Neural cell (in vitro differentiated cells): ENCODE measurements at regions not wholly inside any gene's neighbourhood (a gene's known extent, or its start where the extent isn't known, plus 50 kb on each side); places are given as distances from the start of the nearest gene placed in this dataset.
"Not testable (repeated sequence)": the region's sequence is repeated elsewhere in the genome, so short reads cannot be mapped to it uniquely, and the experiment has no call there.

Experiments
- H2AFZ ChIP-seq: fragments of 200-600, 300-800 bp; sonication (generic), shearing (Covaris generic); 2 replicates; pipeline ENCODE4 v1.6.0; 2014; ENCODE audit warnings: low read depth, mild to moderate bottlenecking, antibody characterized with exemption, low read length, moderate library complexity
- H3F3A ChIP-seq: fragments of 200-600 bp; shearing (Covaris generic); 2 replicates; pipeline ENCODE4 v1.6.1; 2016; ENCODE audit warnings: mild to moderate bottlenecking, moderate library complexity, mixed read lengths, antibody characterized with exemption, low read length; ENCODE audit not compliant: insufficient read depth, poor library complexity, severe bottlenecking
- H3K27ac ChIP-seq: fragments of 200-600, 300-800 bp; sonication (generic), shearing (Covaris generic); 2 replicates; pipeline ENCODE4 v1.5.1; 2014; ENCODE audit warnings: mild to moderate bottlenecking, low read length, moderate library complexity
- H3K27me3 ChIP-seq: fragments of 300-800, 200-600 bp; sonication (generic), shearing (Covaris generic); 2 replicates; pipeline ENCODE4 v1.6.0; 2014; ENCODE audit warnings: mild to moderate bottlenecking, low read depth, low read length, moderate library complexity; ENCODE audit not compliant: insufficient read depth
- H3K36me3 ChIP-seq: fragments of 300-800, 200-600 bp; sonication (generic), shearing (Covaris generic); 2 replicates; pipeline ENCODE4 v1.5.1; 2014; ENCODE audit warnings: mild to moderate bottlenecking, antibody characterized with exemption, low read length, moderate library complexity; ENCODE audit not compliant: insufficient read depth
- H3K4me2 ChIP-seq: fragments of 300-800, 200-600 bp; sonication (generic), shearing (Covaris generic); 2 replicates; pipeline ENCODE4 v1.6.0; 2014; ENCODE audit warnings: mild to moderate bottlenecking, low read length
- H3K4me3 ChIP-seq: fragments of 300-800, 200-600 bp; sonication (generic), shearing (Covaris generic); 2 replicates; pipeline ENCODE4 v1.5.1; 2014; ENCODE audit warnings: mild to moderate bottlenecking, low read length, moderate library complexity
- H3K79me2 ChIP-seq: fragments of 200-600 bp; shearing (Covaris generic); replicated peaks from 2 replicates; pipeline ENCODE4 v1.6.0; 2014; ENCODE audit warnings: mild to moderate bottlenecking, low read length, moderate library complexity; ENCODE audit not compliant: insufficient read depth
- H3K9ac ChIP-seq: fragments of 300-800, 200-600 bp; sonication (generic), shearing (Covaris generic); 2 replicates; pipeline ENCODE4 v1.6.1; 2016; ENCODE audit warnings: mild to moderate bottlenecking, low read length, mixed read lengths
- H3K9me2 ChIP-seq: fragments of 200-600 bp; shearing (Covaris generic); 2 replicates; pipeline ENCODE4 v1.6.1; 2016; ENCODE audit warnings: mild to moderate bottlenecking, low read length, mixed read lengths; ENCODE audit not compliant: insufficient read depth
- H3K9me3 ChIP-seq: fragments of 200-600, 300-800 bp; sonication (generic), shearing (Covaris generic); 2 replicates; pipeline ENCODE4 v1.6.1; 2016; ENCODE audit warnings: mild to moderate bottlenecking, mixed run types, low read length, moderate library complexity, mixed read lengths
- H4K20me1 ChIP-seq: fragments of 200-600 bp; shearing (Covaris generic); 2 replicates; pipeline ENCODE4 v1.6.1; 2016; ENCODE audit warnings: mild to moderate bottlenecking, mixed run types; ENCODE audit not compliant: insufficient read depth
- CTCF ChIP-seq: fragments of 450-650 bp; IDR thresholded peaks from 2 replicates; pipeline ENCODE4 v1.5.1; 2014; ENCODE audit warnings: antibody characterized with exemption, mild to moderate bottlenecking, moderate library complexity; ENCODE audit not compliant: poor library complexity, severe bottlenecking
- EP300 ChIP-seq: fragments of 450-650 bp; conservative IDR thresholded peaks from 2 replicates; pipeline ENCODE4 v1.6.1; 2014; ENCODE audit warnings: antibody characterized with exemption, mild to moderate bottlenecking, moderate library complexity; ENCODE audit not compliant: poor library complexity, severe bottlenecking
- EZH2 ChIP-seq: fragments of 200-600, 300-800 bp; shearing (Covaris generic), sonication (generic); IDR thresholded peaks from 2 replicates; pipeline ENCODE4 v1.6.1; 2014; ENCODE audit warnings: antibody characterized with exemption, low read length, borderline replicate concordance, mild to moderate bottlenecking; ENCODE audit not compliant: insufficient read depth, poor library complexity, severe bottlenecking
- MXI1 ChIP-seq: fragments of 450-650 bp; conservative IDR thresholded peaks from 2 replicates; pipeline ENCODE4 v1.6.1; 2014; ENCODE audit warnings: antibody characterized with exemption, mild to moderate bottlenecking; ENCODE audit not compliant: poor library complexity, severe bottlenecking
- POLR2AphosphoS5 ChIP-seq: IDR thresholded peaks from 2 replicates; pipeline ENCODE4 v1.6.1; 2012
- RAD21 ChIP-seq: fragments of 450-650 bp; conservative IDR thresholded peaks from 2 replicates; pipeline ENCODE4 v1.6.1; 2014; ENCODE audit warnings: antibody characterized with exemption, mild to moderate bottlenecking, moderate library complexity
- REST ChIP-seq: IDR thresholded peaks from 2 replicates; pipeline ENCODE4 v1.6.1; 2012; ENCODE audit warnings: borderline replicate concordance
- SMC3 ChIP-seq: fragments of 450-650 bp; conservative IDR thresholded peaks from 2 replicates; pipeline ENCODE4 v1.6.1; 2014; ENCODE audit warnings: antibody characterized with exemption, mild to moderate bottlenecking, moderate library complexity; ENCODE audit not compliant: poor library complexity
- TAF1 ChIP-seq: IDR thresholded peaks from 2 replicates; pipeline ENCODE4 v1.6.1; 2012; ENCODE audit warnings: low read depth

GRCh38 chr5:50905996-50906570, 239.6 kb downstream of the PARP8 start:
- H3K36me3 ChIP-seq, result no peaks in the 10 kb centered on the region

GRCh38 chr5:50920160-50920559, 253.7 kb downstream of the PARP8 start:
- H3K9ac ChIP-seq, H3K27me3 ChIP-seq, H2AFZ ChIP-seq, H3K4me3 ChIP-seq, H3K79me2 ChIP-seq, H3F3A ChIP-seq, H3K27ac ChIP-seq, H3K9me2 ChIP-seq, H3K36me3 ChIP-seq, H4K20me1 ChIP-seq, H3K9me3 ChIP-seq, H3K4me2 ChIP-seq: not testable (repeated sequence)

More at GRCh38 chr5:50905996-50906570, 239.6 kb downstream of the PARP8 start:
- no peaks in the 10 kb centered on the region for H3K79me2 ChIP-seq
- H3K4me2 ChIP-seq, result no peak overlapping the region
- no peak for TF ChIP-seq EZH2
- no peak for TF ChIP-seq MXI1
- TF ChIP-seq SMC3, result no peak
- no peak for TF ChIP-seq TAF1
- TF ChIP-seq RAD21, result no peak
- no peak for TF ChIP-seq EP300
- no peak for TF ChIP-seq POLR2AphosphoS5
- no peaks in the 10 kb centered on the region for H3K9me3 ChIP-seq
- H3K4me3 ChIP-seq, result no peak overlapping the region
- H3F3A ChIP-seq, result no peaks in the 10 kb centered on the region
- no peaks in the 10 kb centered on the region for H4K20me1 ChIP-seq
- H3K27ac ChIP-seq, result no peak overlapping the region
- H3K27me3 ChIP-seq, result no peaks in the 10 kb centered on the region
- no peak overlapping the region for H3K9ac ChIP-seq
- H2AFZ ChIP-seq, result no peak overlapping the region
- H3K9me2 ChIP-seq, result no peaks in the 10 kb centered on the region

GRCh38 chr5:50921366-50922133, 255.1 kb downstream of the PARP8 start:
- no peak for TF ChIP-seq EP300
- TF ChIP-seq REST, result no peak
- no peak for TF ChIP-seq EZH2
- TF ChIP-seq RAD21, result no peak
- TF ChIP-seq SMC3, result no peak
- no peak for TF ChIP-seq TAF1
- TF ChIP-seq CTCF, result no peak
- TF ChIP-seq POLR2AphosphoS5, result no peak
- Histone ChIP-seq H3K79me2 (no peaks in the 10 kb centered on the region), H3K27me3 (no peaks in the 10 kb centered on the region), H3F3A (no peaks in the 10 kb centered on the region), H4K20me1 (no peaks in the 10 kb centered on the region), H3K36me3 (no peaks in the 10 kb centered on the region), H3K4me3 (no peak overlapping the region), H3K27ac (no peak overlapping the region), H2AFZ (no peak overlapping the region), H3K4me2 (no peak overlapping the region), H3K9ac (no peak overlapping the region), H3K9me3 (no peaks in the 10 kb centered on the region), H3K9me2 (no peaks in the 10 kb centered on the region)

GRCh38 chr5:50922134-50922941, 255.9 kb downstream of the PARP8 start:
- H3K79me2 ChIP-seq, H3K9me2 ChIP-seq, H3K9me3 ChIP-seq, H3K4me2 ChIP-seq, H3K36me3 ChIP-seq, H3F3A ChIP-seq, H3K27ac ChIP-seq, H4K20me1 ChIP-seq, H3K4me3 ChIP-seq, H3K9ac ChIP-seq, H3K27me3 ChIP-seq, H2AFZ ChIP-seq: not testable (repeated sequence)
